Ishikawa (cell line): ENCODE measurements at regions not wholly inside any gene's neighbourhood (a gene's known extent, or its start where the extent isn't known, plus 50 kb on each side); places are given as distances from the start of the nearest gene placed in this dataset.

Source experiments
- CEBPB ChIP-seq: IDR thresholded peaks from 2 replicates; pipeline ENCODE4 v1.6.1; 2012
- CREB1 ChIP-seq: IDR thresholded peaks from 2 replicates; pipeline ENCODE4 v1.6.1; 2012; ENCODE audit warnings: low read depth
- EGR1 ChIP-seq: IDR thresholded peaks from 2 replicates; pipeline ENCODE4 v1.6.1; 2012
- EP300 ChIP-seq: IDR thresholded peaks from 2 replicates; pipeline ENCODE4 v1.6.1; 2012; ENCODE audit warnings: borderline replicate concordance
- FOXM1 ChIP-seq: IDR thresholded peaks from 2 replicates; pipeline ENCODE4 v1.6.1; 2012; ENCODE audit warnings: low read depth, borderline replicate concordance
- NFIC ChIP-seq: IDR thresholded peaks from 2 replicates; pipeline ENCODE4 v1.6.1; 2012
- RAD21 ChIP-seq: IDR thresholded peaks from 2 replicates; pipeline ENCODE4 v1.6.1; 2012; ENCODE audit warnings: low read depth
- TAF1 ChIP-seq: IDR thresholded peaks from 2 replicates; pipeline ENCODE4 v1.6.1; 2012; ENCODE audit warnings: low read depth, mild to moderate bottlenecking
- TCF12 ChIP-seq: IDR thresholded peaks from 2 replicates; pipeline ENCODE4 v1.6.1; 2012; ENCODE audit warnings: low read depth
- TEAD4 ChIP-seq: IDR thresholded peaks from 2 replicates; pipeline ENCODE4 v1.6.1; 2012
- YY1 ChIP-seq: IDR thresholded peaks from 2 replicates; pipeline ENCODE4 v1.6.1; 2012; ENCODE audit warnings: low read depth
- ZBTB7A ChIP-seq: IDR thresholded peaks from 2 replicates; pipeline ENCODE4 v1.6.1; 2012; ENCODE audit warnings: low read depth
- TF ChIP-seq, protein P1 (sequence below): IDR thresholded peaks from 2 replicates; pipeline ENCODE4 v1.6.1; 2012
- TF ChIP-seq, protein P2 (sequence below): IDR thresholded peaks from 2 replicates; pipeline ENCODE4 v1.6.1; 2012
- TF ChIP-seq, protein P3 (sequence below): IDR thresholded peaks from 2 replicates; pipeline ENCODE4 v1.6.1; 2012; ENCODE audit warnings: low read depth, mild to moderate bottlenecking

DNA sequence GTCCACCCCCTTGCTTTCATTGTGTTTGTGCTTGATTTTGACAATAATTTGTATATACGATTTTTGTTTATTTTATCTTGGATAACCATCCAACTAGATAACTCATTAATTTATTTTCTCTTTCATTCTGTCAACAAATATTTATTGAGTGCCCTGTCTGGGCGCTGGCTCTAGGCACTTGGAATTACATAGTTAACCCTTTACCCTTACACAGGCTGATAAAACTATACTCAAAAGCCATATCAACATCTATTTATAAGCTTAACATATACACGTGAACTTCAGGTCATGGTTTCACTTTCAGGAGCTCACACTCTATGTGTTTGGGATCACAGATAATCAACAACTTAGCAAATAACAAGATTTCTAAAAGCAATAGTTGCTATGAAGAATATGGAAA is 226.3 kb upstream of the PPARGC1A start:
- TF ChIP-seq EGR1 = no peak
- no peak for TF ChIP-seq ZBTB7A
- TF ChIP-seq, protein P1, sequence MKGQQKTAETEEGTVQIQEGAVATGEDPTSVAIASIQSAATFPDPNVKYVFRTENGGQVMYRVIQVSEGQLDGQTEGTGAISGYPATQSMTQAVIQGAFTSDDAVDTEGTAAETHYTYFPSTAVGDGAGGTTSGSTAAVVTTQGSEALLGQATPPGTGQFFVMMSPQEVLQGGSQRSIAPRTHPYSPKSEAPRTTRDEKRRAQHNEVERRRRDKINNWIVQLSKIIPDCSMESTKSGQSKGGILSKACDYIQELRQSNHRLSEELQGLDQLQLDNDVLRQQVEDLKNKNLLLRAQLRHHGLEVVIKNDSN = no peak
- TF ChIP-seq FOXM1 = no peak
- no peak for TF ChIP-seq EP300
- no peak for TF ChIP-seq TAF1
- no peak for TF ChIP-seq RAD21
- TF ChIP-seq, protein P2, sequence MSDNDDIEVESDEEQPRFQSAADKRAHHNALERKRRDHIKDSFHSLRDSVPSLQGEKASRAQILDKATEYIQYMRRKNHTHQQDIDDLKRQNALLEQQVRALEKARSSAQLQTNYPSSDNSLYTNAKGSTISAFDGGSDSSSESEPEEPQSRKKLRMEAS = no peak
- TF ChIP-seq NFIC = no peak
- TF ChIP-seq, protein P3, sequence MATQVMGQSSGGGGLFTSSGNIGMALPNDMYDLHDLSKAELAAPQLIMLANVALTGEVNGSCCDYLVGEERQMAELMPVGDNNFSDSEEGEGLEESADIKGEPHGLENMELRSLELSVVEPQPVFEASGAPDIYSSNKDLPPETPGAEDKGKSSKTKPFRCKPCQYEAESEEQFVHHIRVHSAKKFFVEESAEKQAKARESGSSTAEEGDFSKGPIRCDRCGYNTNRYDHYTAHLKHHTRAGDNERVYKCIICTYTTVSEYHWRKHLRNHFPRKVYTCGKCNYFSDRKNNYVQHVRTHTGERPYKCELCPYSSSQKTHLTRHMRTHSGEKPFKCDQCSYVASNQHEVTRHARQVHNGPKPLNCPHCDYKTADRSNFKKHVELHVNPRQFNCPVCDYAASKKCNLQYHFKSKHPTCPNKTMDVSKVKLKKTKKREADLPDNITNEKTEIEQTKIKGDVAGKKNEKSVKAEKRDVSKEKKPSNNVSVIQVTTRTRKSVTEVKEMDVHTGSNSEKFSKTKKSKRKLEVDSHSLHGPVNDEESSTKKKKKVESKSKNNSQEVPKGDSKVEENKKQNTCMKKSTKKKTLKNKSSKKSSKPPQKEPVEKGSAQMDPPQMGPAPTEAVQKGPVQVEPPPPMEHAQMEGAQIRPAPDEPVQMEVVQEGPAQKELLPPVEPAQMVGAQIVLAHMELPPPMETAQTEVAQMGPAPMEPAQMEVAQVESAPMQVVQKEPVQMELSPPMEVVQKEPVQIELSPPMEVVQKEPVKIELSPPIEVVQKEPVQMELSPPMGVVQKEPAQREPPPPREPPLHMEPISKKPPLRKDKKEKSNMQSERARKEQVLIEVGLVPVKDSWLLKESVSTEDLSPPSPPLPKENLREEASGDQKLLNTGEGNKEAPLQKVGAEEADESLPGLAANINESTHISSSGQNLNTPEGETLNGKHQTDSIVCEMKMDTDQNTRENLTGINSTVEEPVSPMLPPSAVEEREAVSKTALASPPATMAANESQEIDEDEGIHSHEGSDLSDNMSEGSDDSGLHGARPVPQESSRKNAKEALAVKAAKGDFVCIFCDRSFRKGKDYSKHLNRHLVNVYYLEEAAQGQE = no peak

DNA sequence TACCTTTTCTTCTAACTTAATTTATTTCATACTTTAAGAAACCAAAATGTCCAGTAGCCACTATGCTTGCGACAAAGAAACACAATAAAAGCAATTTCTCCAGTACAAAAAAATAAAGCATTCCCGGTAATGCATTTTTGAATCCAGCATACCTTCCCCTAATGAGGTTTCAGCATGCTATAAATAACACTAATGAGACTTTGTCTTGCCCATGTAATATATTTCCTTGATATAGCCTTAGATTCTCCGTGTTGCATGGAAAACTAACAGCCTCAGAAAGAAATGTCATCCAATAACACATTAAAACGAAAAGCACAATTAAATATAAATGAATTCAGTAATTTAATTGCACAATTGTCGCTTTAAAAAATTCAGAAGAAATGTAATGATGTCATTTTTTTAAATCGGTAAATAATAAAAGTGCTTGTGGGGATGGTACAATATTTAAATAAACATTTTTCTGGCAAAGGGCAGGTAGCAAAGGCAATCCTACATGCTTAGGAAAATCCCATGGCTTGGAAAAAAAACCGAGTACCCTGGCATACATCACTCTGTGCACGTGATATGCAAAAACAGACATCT is 225.2 kb upstream of the PPARGC1A start:
- no peak for TF ChIP-seq NFIC
- TF ChIP-seq TEAD4 = no peak
- TF ChIP-seq RAD21 = no peak
- no peak for TF ChIP-seq TAF1
- TF ChIP-seq FOXM1 = no peak
- TF ChIP-seq, protein P3 = no peak
- TF ChIP-seq EGR1 = no peak
- no peak for TF ChIP-seq CREB1
- TF ChIP-seq, protein P2 = no peak
- TF ChIP-seq ZBTB7A = no peak
- TF ChIP-seq CEBPB = no peak
- TF ChIP-seq EP300 = no peak
- no peak for TF ChIP-seq YY1

DNA sequence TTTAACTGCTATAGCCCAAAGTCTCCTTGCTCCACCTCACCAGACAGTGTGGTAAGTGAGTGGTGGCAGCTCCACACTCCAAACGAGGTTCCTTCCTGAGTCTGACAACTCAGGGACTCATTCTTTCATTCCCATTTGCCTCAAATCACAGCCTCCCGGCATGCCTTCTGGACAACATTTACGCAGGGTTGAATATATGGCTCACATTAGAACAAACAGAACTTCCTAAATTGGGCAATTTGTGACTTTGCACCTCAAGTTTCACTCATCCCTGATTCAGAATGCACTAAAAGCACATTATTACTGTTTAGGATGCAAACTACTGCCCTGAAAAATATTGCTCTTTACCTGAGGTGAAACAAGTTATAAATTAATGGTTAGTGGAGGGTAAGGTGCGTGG is 224.6 kb upstream of the PPARGC1A start:
- TF ChIP-seq EP300 = no peak

DNA sequence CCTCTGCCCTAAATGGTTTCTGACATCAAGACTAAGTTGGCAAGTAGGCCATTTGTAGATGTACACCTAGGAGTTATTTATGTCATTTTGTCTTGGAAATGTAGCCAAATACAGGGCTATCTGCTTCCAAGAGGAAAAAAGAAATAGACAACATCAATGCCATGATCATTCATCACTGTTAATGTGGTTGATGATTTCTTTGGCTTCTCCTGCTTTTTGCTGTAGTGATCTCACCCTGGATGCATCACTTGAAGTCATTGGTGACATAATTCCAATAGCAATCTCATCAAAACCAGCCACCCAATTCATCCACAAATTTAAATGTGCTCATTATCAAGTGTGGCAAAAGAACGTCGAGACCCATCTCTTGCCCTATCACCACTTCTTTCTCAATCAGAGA is 222.6 kb upstream of the PPARGC1A start:
- TF ChIP-seq, protein P3 = no peak
- TF ChIP-seq CEBPB = no peak
- no peak for TF ChIP-seq FOXM1
- no peak for TF ChIP-seq EGR1
- TF ChIP-seq NFIC = no peak
- no peak for TF ChIP-seq EP300

DNA sequence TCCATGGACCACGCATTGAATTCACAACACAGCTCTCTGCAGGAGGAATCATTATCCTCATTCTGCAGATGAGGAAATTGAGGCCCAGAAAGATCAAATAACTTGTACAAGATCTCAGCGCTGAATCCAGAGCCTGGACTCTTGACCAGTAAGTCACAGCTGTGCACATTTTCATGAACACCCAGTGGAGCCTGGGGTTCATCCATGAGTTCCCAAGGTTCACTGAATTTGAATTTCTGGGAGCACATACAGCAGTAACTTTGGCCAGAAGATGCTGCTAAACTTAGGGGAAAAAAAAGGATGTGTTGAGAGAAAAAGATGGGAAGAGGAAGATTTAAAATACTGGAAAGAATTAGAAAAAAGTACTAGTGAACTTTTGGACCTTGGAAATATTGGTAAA is 218.7 kb upstream of the PPARGC1A start:
- TF ChIP-seq TEAD4 (no peak), CREB1 (no peak), RAD21 (no peak), TCF12 (no peak), FOXM1 (no peak), TAF1 (no peak), EP300 (no peak), ZBTB7A (no peak), EGR1 (no peak), YY1 (no peak), NFIC (no peak)
- TF ChIP-seq, protein P2 = no peak
- TF ChIP-seq, protein P3 = no peak
- TF ChIP-seq, protein P1 = no peak
